Lower leg skin (tissue), 3 donors: ENCODE measurements at regions not wholly inside any gene's neighbourhood (a gene's known extent, or its start where the extent isn't known, plus 50 kb on each side); places are given as distances from the start of the nearest gene placed in this dataset.

ENCODE experiments used
- POLR2A ChIP-seq, 2 donors: fragments of 450-650 bp; IDR thresholded peaks; one replicate each; pipeline ENCODE4 v1.6.1; 2016 to 2017; ENCODE audit warnings: antibody characterized with exemption in 2 of 2, mild to moderate bottlenecking in 1 of 2, moderate library complexity in 1 of 2
- TF ChIP-seq, protein P1 (sequence below), 3 donors: fragments of 450-650 bp; IDR thresholded peaks; one replicate each; pipeline ENCODE4 v1.5.1; 2016; ENCODE audit warnings: antibody characterized with exemption in 3 of 3, mild to moderate bottlenecking in 3 of 3, moderate library complexity in 2 of 3

DNA sequence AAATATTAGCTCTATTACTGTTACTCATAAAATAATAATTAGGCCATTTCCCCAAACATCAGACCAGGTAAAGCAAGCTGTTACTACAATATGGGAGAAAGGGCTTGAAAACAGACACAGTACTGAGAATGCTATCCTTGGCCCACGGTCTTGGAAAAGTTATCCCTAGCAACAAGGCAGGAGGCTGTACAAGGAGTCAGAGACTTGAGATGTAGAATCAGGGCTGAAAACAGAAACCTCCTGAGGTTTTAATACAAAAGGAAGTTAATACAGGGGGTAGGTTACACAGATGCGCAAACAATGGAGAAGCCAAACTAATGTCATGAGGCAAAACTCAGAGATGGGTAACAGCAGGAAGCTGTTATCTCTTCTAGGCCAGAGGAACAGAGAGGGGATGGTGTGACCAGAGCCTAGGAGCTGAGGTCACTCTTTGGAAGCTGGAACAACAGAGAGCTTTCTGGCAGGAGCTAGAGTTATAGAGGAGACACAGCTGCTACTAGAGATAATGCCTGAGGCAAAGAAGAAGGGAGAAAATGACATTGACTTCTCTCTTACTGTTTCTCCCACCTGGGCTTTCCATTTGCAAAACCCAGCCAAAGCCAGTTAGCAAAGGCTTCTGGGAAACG, 248.8 kb downstream of the SUDS3 start:
- TF ChIP-seq, protein P1, sequence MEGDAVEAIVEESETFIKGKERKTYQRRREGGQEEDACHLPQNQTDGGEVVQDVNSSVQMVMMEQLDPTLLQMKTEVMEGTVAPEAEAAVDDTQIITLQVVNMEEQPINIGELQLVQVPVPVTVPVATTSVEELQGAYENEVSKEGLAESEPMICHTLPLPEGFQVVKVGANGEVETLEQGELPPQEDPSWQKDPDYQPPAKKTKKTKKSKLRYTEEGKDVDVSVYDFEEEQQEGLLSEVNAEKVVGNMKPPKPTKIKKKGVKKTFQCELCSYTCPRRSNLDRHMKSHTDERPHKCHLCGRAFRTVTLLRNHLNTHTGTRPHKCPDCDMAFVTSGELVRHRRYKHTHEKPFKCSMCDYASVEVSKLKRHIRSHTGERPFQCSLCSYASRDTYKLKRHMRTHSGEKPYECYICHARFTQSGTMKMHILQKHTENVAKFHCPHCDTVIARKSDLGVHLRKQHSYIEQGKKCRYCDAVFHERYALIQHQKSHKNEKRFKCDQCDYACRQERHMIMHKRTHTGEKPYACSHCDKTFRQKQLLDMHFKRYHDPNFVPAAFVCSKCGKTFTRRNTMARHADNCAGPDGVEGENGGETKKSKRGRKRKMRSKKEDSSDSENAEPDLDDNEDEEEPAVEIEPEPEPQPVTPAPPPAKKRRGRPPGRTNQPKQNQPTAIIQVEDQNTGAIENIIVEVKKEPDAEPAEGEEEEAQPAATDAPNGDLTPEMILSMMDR (IDR thresholded peaks at IDR 0.05), result no peak
- TF ChIP-seq POLR2A (IDR thresholded peaks at IDR 0.05), result no peak
